Type B pancreatic cell (in vitro differentiated cells): ENCODE measurements at regions not wholly inside any gene's neighbourhood (a gene's known extent, or its start where the extent isn't known, plus 50 kb on each side); places are given as distances from the start of the nearest gene placed in this dataset.
"Not testable (repeated sequence)": the region's sequence is repeated elsewhere in the genome, so short reads cannot be mapped to it uniquely, and the experiment has no call there.

Source experiments
- DNase-seq: peaks from one replicate; pipeline ENCODE4 v3.0.0; 2021; ENCODE audit warnings: mixed read lengths; ENCODE audit not compliant: unreplicated experiment; ENCODE audit errors: extremely low spot score
- H3K27ac Mint-ChIP-seq: 2 replicates; pipeline ENCODE4 v1.8.0; 2021; ENCODE audit warnings: mild to moderate bottlenecking, mixed read lengths
- H3K27me3 Mint-ChIP-seq: 2 replicates; pipeline ENCODE4 v1.8.0; 2021; ENCODE audit warnings: mixed read lengths
- H3K36me3 Mint-ChIP-seq: 2 replicates; pipeline ENCODE4 v1.8.0; 2021; ENCODE audit warnings: mixed read lengths
- H3K4me1 Mint-ChIP-seq: one replicate; pipeline ENCODE4 v1.8.0; 2021; ENCODE audit warnings: mixed read lengths; ENCODE audit not compliant: unreplicated experiment
- H3K4me3 Mint-ChIP-seq: 2 replicates; pipeline ENCODE4 v1.8.0; 2021; ENCODE audit warnings: mild to moderate bottlenecking, mixed read lengths
- H3K9me3 Mint-ChIP-seq: 2 replicates; pipeline ENCODE4 v1.8.0; 2021; ENCODE audit warnings: mixed read lengths
- CTCF ChIP-seq: fragments of 200-600 bp; sonication (generic); conservative IDR thresholded peaks from 2 replicates; pipeline ENCODE4 v1.5.0; 2021; ENCODE audit warnings: antibody characterized with exemption, mild to moderate bottlenecking

GRCh38 chr16:66245868-66246267 lies 120.6 kb upstream of the CDH5 start:
- H3K4me1 Mint-ChIP-seq = peaks cover 35% of the 10 kb centered on the region
- no peaks in the 10 kb centered on the region for H3K36me3 Mint-ChIP-seq
- no peak for TF ChIP-seq CTCF
- no peak overlapping the region for H3K27ac Mint-ChIP-seq
- no peaks in the 10 kb centered on the region for H3K9me3 Mint-ChIP-seq
- H3K27me3 Mint-ChIP-seq = no peaks in the 10 kb centered on the region
- DNase-seq = no peak
- no peak overlapping the region for H3K4me3 Mint-ChIP-seq

DNA sequence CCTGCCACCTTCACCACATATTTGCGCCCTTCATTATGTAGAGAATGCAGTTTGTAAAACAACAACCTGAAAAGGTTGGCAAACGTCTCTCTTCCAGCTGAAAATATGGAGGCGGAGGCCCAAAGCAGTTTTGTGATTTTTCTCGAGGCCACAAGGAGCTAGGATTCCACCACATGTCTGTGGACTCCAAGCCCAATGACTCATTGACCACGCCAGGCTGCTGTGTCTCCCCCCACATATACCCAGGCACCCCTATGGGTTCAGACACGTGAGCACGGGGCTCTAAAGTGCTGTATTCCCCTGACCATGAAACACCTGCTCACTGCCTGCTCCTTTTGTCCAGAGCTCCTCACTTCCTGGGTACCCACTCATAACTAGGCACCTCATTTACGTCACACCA lies 121.4 kb upstream of the CDH5 start:
- no peak overlapping the region for H3K4me3 Mint-ChIP-seq
- peaks cover 33% of the 10 kb centered on the region for H3K4me1 Mint-ChIP-seq
- H3K36me3 Mint-ChIP-seq = no peaks in the 10 kb centered on the region
- H3K27me3 Mint-ChIP-seq = peaks cover 3% of the 10 kb centered on the region
- H3K27ac Mint-ChIP-seq = peak overlapping the region; percentile 21
- TF ChIP-seq CTCF = no peak
- no peak for DNase-seq
- peaks cover 5% of the 10 kb centered on the region for H3K9me3 Mint-ChIP-seq

DNA sequence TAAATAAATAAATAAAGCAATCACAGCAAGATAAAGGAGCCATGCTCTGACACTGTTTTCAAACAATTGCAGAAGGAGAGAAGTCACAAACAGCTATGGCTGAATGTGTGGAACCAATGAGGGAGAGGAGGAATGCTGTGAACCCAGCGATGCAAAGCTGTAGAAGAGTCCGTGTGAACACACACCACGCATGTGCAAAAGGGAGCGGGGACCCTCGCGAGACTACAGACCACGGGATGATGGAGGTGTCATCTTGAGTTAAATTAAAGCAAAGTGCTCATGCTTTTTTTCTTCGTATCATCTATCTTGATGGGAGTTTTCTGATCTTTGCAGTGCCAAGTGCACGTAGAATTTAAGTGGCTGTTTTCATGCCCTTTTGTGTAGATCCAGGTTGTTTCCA lies 123.8 kb upstream of the CDH5 start:
- Mint-ChIP-seq H3K36me3 (peaks cover 3% of the 10 kb centered on the region), H3K27ac (no peak overlapping the region), H3K9me3 (peaks cover 15% of the 10 kb centered on the region), H3K4me3 (no peak overlapping the region), H3K27me3 (peaks cover 10% of the 10 kb centered on the region), H3K4me1 (peaks cover 17% of the 10 kb centered on the region)
- no peak for TF ChIP-seq CTCF
- DNase-seq = no peak

GRCh38 chr16:66242206-66242605 lies 124.3 kb upstream of the CDH5 start:
- not testable (repeated sequence) for DNase-seq, H3K4me3 Mint-ChIP-seq, H3K27me3 Mint-ChIP-seq, H3K27ac Mint-ChIP-seq, H3K36me3 Mint-ChIP-seq
- Mint-ChIP-seq H3K9me3 (peaks cover 15% of the 10 kb centered on the region), H3K4me1 (peaks cover 14% of the 10 kb centered on the region)

- Mint-ChIP-seq H3K27ac (no peak overlapping the region), H3K36me3 (peaks cover 3% of the 10 kb centered on the region), H3K4me1 (peaks cover 7% of the 10 kb centered on the region), H3K27me3 (peaks cover 13% of the 10 kb centered on the region), H3K9me3 (peaks cover 15% of the 10 kb centered on the region), H3K4me3 (no peak overlapping the region)
- no peak for TF ChIP-seq CTCF
- DNase-seq = no peak
Observed at GRCh38 chr16:66240631-66241395, 125.7 kb upstream of the CDH5 start.

DNA sequence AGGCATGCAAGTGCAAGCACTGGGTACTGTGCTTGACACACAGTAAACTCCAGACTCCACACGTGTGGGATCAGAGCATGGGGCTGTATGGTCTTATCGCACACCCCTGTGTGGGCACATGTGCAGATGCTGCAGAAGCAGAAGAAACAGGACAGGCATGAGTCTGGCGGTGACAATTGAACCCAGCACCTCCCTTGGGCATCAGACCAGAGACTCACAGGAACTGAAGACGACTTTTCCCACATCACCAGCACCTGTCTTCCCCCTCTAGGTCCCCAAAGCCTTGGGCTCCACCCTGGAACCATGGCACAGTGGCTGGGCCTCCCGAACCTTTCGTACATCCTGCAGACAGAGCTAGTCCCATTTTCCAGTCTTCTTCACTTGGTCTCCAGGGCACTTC lies 126.4 kb upstream of the CDH5 start:
- Mint-ChIP-seq H3K4me3 (no peak overlapping the region), H3K9me3 (peaks cover 15% of the 10 kb centered on the region), H3K4me1 (peaks cover 7% of the 10 kb centered on the region), H3K27me3 (peaks cover 16% of the 10 kb centered on the region), H3K36me3 (peaks cover 3% of the 10 kb centered on the region), H3K27ac (no peak overlapping the region)
- DNase-seq = no peak
- no peak for TF ChIP-seq CTCF
